SU-DHL-6 (cell line): ENCODE measurements at regions not wholly inside any gene's neighbourhood (a gene's known extent, or its start where the extent isn't known, plus 50 kb on each side); places are given as distances from the start of the nearest gene placed in this dataset.

Experiments used
- CTCF ChIP-seq: fragments of 200-600 bp; sonication (generic); IDR thresholded peaks from one replicate; pipeline ENCODE4 v1.5.1; 2017; ENCODE audit warnings: antibody characterized with exemption, mild to moderate bottlenecking, low read length, moderate library complexity; ENCODE audit not compliant: insufficient read depth, poor library complexity, severe bottlenecking
- EZH2phosphoT487 ChIP-seq: fragments of 200-600 bp; sonication (generic), shearing (Covaris generic); conservative IDR thresholded peaks from 2 replicates; pipeline ENCODE4 v1.6.1; 2018; ENCODE audit warnings: mild to moderate bottlenecking, antibody characterized with exemption, low read length, moderate library complexity, mixed read lengths

GRCh38 chr11:37484298-37484697 is 886.3 kb upstream of the RAG2 start:
- TF ChIP-seq CTCF (no peak), EZH2phosphoT487 (no peak)
